ENCODE measurements at regions not wholly inside any gene's neighbourhood (a gene's known extent, or its start where the extent isn't known, plus 50 kb on each side); places are given as distances from the start of the nearest gene placed in this dataset.

DNA sequence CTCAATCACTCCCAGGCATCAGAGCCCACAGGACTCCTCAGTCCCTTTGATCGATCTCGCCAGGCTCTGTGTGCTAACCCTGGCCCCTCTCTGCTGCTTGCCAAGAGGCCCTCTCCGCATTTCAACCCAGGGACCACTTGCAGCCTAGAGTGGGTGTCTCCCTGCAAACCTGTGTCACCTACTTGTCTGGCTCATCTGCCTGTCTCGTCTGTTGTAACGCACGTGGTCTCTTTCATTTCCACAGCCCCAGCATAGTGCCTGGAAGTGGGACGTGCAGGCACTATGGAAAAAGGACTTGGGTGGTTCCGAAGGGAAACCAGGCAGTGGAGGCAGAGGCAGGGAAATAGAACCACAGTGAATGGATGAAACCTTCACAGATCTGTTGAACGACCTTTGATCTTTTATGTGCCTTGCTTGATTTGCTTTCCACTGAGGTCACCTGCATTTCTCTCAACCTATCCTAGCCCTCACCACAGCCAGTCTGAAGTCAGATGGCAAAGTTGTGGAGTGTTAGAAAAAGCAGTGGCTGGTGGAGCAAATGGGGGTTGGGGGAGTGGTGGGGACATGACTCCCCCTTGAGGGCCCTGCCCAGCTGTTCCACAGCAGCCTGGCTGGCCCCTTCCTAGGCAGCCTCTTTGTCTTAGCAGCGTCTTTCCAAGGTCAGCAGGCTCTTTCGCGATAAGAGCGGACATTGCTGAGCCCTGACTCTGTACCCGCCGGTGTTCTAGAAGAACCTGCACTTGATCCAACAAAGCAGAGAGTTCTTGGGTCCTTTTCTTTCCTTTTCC, 55.8 kb upstream of the TAGAP start:
- H3K4me3 ChIP-seq (ENCODE audit: low read depth, low read length): no peak overlapping the region
- in situ Hi-C loops (cut with HindIII; ENCODE audit: low sequenced_read_pairs): no loop called here
- DNase-seq (ENCODE audit: low read depth): no peak
- TF ChIP-seq, protein P1, sequence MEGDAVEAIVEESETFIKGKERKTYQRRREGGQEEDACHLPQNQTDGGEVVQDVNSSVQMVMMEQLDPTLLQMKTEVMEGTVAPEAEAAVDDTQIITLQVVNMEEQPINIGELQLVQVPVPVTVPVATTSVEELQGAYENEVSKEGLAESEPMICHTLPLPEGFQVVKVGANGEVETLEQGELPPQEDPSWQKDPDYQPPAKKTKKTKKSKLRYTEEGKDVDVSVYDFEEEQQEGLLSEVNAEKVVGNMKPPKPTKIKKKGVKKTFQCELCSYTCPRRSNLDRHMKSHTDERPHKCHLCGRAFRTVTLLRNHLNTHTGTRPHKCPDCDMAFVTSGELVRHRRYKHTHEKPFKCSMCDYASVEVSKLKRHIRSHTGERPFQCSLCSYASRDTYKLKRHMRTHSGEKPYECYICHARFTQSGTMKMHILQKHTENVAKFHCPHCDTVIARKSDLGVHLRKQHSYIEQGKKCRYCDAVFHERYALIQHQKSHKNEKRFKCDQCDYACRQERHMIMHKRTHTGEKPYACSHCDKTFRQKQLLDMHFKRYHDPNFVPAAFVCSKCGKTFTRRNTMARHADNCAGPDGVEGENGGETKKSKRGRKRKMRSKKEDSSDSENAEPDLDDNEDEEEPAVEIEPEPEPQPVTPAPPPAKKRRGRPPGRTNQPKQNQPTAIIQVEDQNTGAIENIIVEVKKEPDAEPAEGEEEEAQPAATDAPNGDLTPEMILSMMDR (IDR thresholded peaks at IDR 0.05; ENCODE audit: low read depth, low read length, missing control alignments): no peak

DNA sequence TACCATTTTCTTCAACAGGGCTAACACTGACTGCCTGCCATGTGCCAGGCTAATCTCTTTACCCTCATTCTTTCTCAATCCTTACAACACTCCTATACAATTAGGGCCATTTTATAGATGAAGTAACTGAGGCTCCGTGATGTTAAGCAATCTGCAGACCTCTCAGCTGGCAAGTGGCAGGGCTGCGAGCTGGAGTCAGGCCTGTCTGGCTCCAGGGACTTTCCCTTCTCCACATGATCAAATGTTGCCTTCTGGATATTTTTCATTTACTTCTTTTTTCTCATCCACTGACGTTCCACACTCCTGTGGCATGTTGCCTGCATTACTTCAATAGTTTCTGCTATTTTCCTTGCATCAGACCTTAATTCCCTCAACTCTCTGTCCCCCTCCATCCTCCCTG, 55.2 kb upstream of the TAGAP start:
- no peak overlapping the region for H3K4me3 ChIP-seq (ENCODE audit: low read depth, low read length)
- in situ Hi-C loops (cut with HindIII; ENCODE audit: low sequenced_read_pairs): no loop called here
- DNase-seq (ENCODE audit: low read depth): no peak
- TF ChIP-seq, protein P1 (IDR thresholded peaks at IDR 0.05; ENCODE audit: low read depth, low read length, missing control alignments): no peak

DNA sequence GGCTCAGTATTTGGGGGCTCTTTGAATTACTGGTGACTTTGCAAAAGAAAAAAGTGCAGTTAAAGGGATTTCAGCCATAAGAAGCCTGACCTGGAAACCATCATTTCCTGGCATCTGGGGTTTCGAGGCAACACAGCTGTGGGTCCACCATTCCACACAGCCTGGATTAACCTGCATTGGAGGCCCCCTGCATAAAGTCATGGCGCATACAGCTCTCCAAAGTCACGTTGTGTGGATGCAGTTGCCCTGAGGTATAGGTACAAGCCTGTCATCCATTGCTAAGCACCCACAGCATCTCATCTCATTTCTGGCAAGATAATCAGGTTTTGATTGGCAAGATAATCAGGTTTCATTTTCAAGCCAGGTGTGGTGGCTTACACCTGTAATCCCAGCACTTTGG, 54.5 kb upstream of the TAGAP start:
- TF ChIP-seq, protein P1 (IDR thresholded peaks at IDR 0.05; ENCODE audit: low read depth, low read length, missing control alignments): no peak
- H3K4me3 ChIP-seq (ENCODE audit: low read depth, low read length): no peak overlapping the region
- in situ Hi-C loops (cut with HindIII; ENCODE audit: low sequenced_read_pairs): no loop called here
- DNase-seq (ENCODE audit: low read depth): no peak

DNA sequence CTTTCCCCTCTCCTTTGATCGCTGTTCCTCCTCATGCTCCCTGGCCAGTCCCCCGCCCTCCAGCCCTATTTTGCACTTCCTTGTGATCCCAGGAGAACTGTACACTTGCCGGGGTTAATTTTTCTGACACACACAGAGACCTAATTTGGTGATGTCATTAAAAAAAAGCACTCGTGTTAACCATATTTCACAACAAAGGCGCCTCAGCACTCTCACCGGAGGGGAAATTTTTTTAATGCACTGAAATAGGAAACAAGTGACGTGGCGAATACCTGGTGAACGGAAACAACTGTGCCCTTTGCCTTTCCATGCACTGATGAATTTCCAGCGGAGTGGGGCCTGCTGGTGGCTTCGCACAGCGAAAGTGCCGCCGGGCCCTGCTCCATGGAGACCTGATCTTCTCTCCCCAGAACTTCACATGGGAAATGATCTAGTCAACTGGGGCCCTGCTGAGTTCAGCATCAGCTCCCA, 53.9 kb upstream of the TAGAP start:
- in situ Hi-C loops (cut with HindIII; ENCODE audit: low sequenced_read_pairs): no loop called here
- TF ChIP-seq, protein P1 (IDR thresholded peaks at IDR 0.05; ENCODE audit: low read depth, low read length, missing control alignments): no peak
- no peak for DNase-seq (ENCODE audit: low read depth)
- no peak overlapping the region for H3K4me3 ChIP-seq (ENCODE audit: low read depth, low read length)

DNA sequence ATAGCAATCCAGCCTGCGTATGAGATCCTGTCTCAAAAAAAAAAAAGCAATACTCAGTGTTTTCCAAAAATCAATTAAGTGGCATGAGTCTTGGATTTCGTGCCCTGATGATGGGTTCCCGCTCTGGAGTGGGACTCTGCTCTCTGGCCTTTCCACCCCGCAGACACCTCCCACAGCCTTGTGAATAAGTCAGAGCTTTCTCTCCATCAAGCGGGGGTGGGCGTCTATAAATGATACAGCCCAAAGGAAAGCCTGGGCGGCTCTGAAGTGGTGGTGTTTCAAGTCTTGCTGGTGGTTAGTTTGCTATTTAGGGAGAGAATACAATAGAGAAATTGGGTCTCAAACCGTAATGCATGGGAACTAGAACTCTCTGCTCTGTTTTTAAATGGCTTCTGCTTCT, 52.5 kb upstream of the TAGAP start:
- no peak for DNase-seq (ENCODE audit: low read depth)
- H3K4me3 ChIP-seq (ENCODE audit: low read depth, low read length): no peak overlapping the region
- in situ Hi-C loops (cut with HindIII; ENCODE audit: low sequenced_read_pairs): no loop called here
- TF ChIP-seq, protein P1 (IDR thresholded peaks at IDR 0.05; ENCODE audit: low read depth, low read length, missing control alignments): no peak

DNA sequence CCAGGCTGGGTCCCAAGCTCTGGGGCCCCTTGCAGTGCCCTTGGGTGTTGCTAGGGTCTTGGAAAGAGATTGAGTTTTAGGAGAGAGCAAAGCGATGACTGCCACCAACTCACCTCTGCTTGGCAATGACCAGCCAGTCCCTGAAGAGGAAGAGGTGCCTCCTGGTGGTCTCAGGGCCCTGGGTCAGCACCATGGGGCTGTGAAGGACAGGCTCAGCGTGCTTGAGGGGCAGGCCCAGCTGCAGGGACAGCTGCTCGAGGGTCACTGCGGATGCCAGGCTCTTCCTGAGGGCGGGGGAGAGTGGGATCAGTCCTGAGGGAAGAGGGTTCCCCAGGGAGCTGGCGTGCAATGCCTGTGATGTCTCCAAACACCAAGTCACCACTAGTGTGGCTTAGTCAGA, 50.8 kb upstream of the TAGAP start:
- in situ Hi-C loops (cut with HindIII; ENCODE audit: low sequenced_read_pairs): no loop called here
- no peak overlapping the region for H3K4me3 ChIP-seq (ENCODE audit: low read depth, low read length)
- no peak for DNase-seq (ENCODE audit: low read depth)
- TF ChIP-seq, protein P1 (IDR thresholded peaks at IDR 0.05; ENCODE audit: low read depth, low read length, missing control alignments): no peak
